Mucosa of descending colon (tissue), 3 donors: ENCODE measurements at regions not wholly inside any gene's neighbourhood (a gene's known extent, or its start where the extent isn't known, plus 50 kb on each side); places are given as distances from the start of the nearest gene placed in this dataset.

Experiments used
- ATAC-seq: fragments of 200-7000 bp; cut with Tn5 transposase; one replicate; pipeline ENCODE4 v1.9.1; 2020; ENCODE audit warnings: mild to moderate bottlenecking, moderate library complexity
- DNase-seq, 3 donors: peaks; one replicate each; pipeline ENCODE4 v3.0.0-alpha.2; 2020
- H3K36me3 ChIP-seq: fragments of 200-600 bp; one replicate; pipeline ENCODE4 v1.8.0; 2021; ENCODE audit warnings: low read depth, mild to moderate bottlenecking
- H3K4me1 ChIP-seq: fragments of 200-600 bp; one replicate; pipeline ENCODE4 v1.8.0; 2021; ENCODE audit warnings: low read depth, mild to moderate bottlenecking
- H3K4me3 ChIP-seq: fragments of 200-600 bp; one replicate; pipeline ENCODE4 v1.8.0; 2021; ENCODE audit warnings: mild to moderate bottlenecking
- H3K9me3 ChIP-seq: fragments of 200-600 bp; one replicate; pipeline ENCODE4 v1.8.0; 2021; ENCODE audit warnings: mild to moderate bottlenecking
- CTCF ChIP-seq: fragments of 200-600 bp; IDR thresholded peaks from one replicate; pipeline ENCODE4 v1.8.0; 2022; ENCODE audit warnings: antibody characterized with exemption, mild to moderate bottlenecking
- intact Hi-C, 2 donors: fragments of 100-400 bp; cut with DNase I in 1 of 2; cut with micrococcal nuclease in 1 of 2; formaldehyde crosslinking; loops; one replicate each; pipeline versions ENCODE4 v1.11.0 to v1.11.1; 2022; cut with DNase I, micrococcal nuclease
- donor health status: DM: no; HTN: no; CAD: no; lungs with moderate emphysema.
- donor health status: DM: no; HTN: no; CAD: no.
- donor health status: DM: no; HTN: yes; CAD: no.

GRCh38 chr18:24756385-24756784 is 295.9 kb downstream of the HRH4 start:
- ATAC-seq, result no peak
- intact Hi-C loops, result no loop called here
- TF ChIP-seq CTCF, result no peak
- Histone ChIP-seq H3K36me3 (no peaks in the 10 kb centered on the region), H3K4me1 (no peaks in the 10 kb centered on the region), H3K4me3 (no peak overlapping the region), H3K9me3 (no peaks in the 10 kb centered on the region)
- no peak for DNase-seq

GRCh38 chr18:24757134-24757533 is 296.7 kb downstream of the HRH4 start:
- intact Hi-C loops, result no loop called here
- Histone ChIP-seq H3K9me3 (no peaks in the 10 kb centered on the region), H3K4me1 (no peaks in the 10 kb centered on the region), H3K4me3 (no peak overlapping the region), H3K36me3 (no peaks in the 10 kb centered on the region)
- DNase-seq, result no peak
- no peak for ATAC-seq
- TF ChIP-seq CTCF, result no peak

GRCh38 chr18:24761765-24762164 is 301.3 kb downstream of the HRH4 start:
- no peak for DNase-seq
- Histone ChIP-seq H3K36me3 (no peaks in the 10 kb centered on the region), H3K9me3 (no peaks in the 10 kb centered on the region), H3K4me1 (no peaks in the 10 kb centered on the region), H3K4me3 (no peak overlapping the region)
- TF ChIP-seq CTCF, result no peak
- intact Hi-C loops, result no loop called here
- no peak for ATAC-seq

GRCh38 chr18:24762511-24762910 is 302.1 kb downstream of the HRH4 start:
- ATAC-seq, result no peak

GRCh38 chr18:24763765-24764513 is 303.5 kb downstream of the HRH4 start:
- intact Hi-C loops, result no loop called here
- ATAC-seq, result no peak
- Histone ChIP-seq H3K9me3 (no peaks in the 10 kb centered on the region), H3K4me1 (no peaks in the 10 kb centered on the region), H3K4me3 (no peak overlapping the region), H3K36me3 (no peaks in the 10 kb centered on the region)
- no peak for DNase-seq
- no peak for TF ChIP-seq CTCF

More at GRCh38 chr18:24762511-24762910, 302.1 kb downstream of the HRH4 start:
- Histone ChIP-seq H3K4me3 (no peak overlapping the region), H3K4me1 (no peaks in the 10 kb centered on the region), H3K9me3 (no peaks in the 10 kb centered on the region), H3K36me3 (no peaks in the 10 kb centered on the region)
- no peak for TF ChIP-seq CTCF
- intact Hi-C loops, result no loop called here
- DNase-seq, result no peak
